Nephron progenitor cell (in vitro differentiated cells): ENCODE measurements at regions not wholly inside any gene's neighbourhood (a gene's known extent, or its start where the extent isn't known, plus 50 kb on each side); places are given as distances from the start of the nearest gene placed in this dataset.
A peak's percentile ranks its signal among the peaks of the same experiment; 100 is the strongest.

ENCODE experiments used
- DNase-seq: peaks from one replicate; pipeline ENCODE4 v3.0.0; 2021
- H3K27ac Mint-ChIP-seq: 2 replicates; pipeline ENCODE4 v1.8.0; 2021; ENCODE audit warnings: mild to moderate bottlenecking, moderate library complexity, mixed read lengths
- H3K27me3 Mint-ChIP-seq: 2 replicates; pipeline ENCODE4 v1.8.0; 2021; ENCODE audit warnings: mild to moderate bottlenecking, low read depth, mixed read lengths; ENCODE audit not compliant: poor library complexity
- H3K36me3 Mint-ChIP-seq: 2 replicates; pipeline ENCODE4 v1.8.0; 2021; ENCODE audit warnings: low read depth, mixed read lengths
- H3K4me1 Mint-ChIP-seq: 2 replicates; pipeline ENCODE4 v1.8.0; 2021; ENCODE audit warnings: mixed read lengths
- H3K4me3 Mint-ChIP-seq: 2 replicates; pipeline ENCODE4 v1.8.0; 2021; ENCODE audit warnings: mild to moderate bottlenecking, moderate library complexity, mixed read lengths
- H3K9me3 Mint-ChIP-seq: 2 replicates; pipeline ENCODE4 v1.8.0; 2021; ENCODE audit warnings: mild to moderate bottlenecking, moderate library complexity, mixed read lengths
- CTCF ChIP-seq: fragments of 200-600 bp; sonication (generic); IDR thresholded peaks from 2 replicates; pipeline ENCODE4 v1.5.0; 2021; ENCODE audit warnings: antibody characterized with exemption

GRCh38 chr6:40205801-40206200 lies 271.5 kb upstream of the MOCS1 start:
- Mint-ChIP-seq H3K27ac (no peak overlapping the region), H3K36me3 (peaks cover 5% of the 10 kb centered on the region), H3K4me3 (no peak overlapping the region), H3K4me1 (peaks cover 3% of the 10 kb centered on the region), H3K9me3 (peaks cover 44% of the 10 kb centered on the region), H3K27me3 (peaks cover 6% of the 10 kb centered on the region)
- DNase-seq, result no peak
- TF ChIP-seq CTCF, result no peak

GRCh38 chr6:40205004-40205403 lies 270.7 kb upstream of the MOCS1 start:
- Mint-ChIP-seq H3K4me3 (no peak overlapping the region), H3K27ac (no peak overlapping the region), H3K9me3 (peaks cover 52% of the 10 kb centered on the region), H3K36me3 (peaks cover 5% of the 10 kb centered on the region), H3K4me1 (no peaks in the 10 kb centered on the region), H3K27me3 (peaks cover 6% of the 10 kb centered on the region)
- DNase-seq, result no peak
- TF ChIP-seq CTCF, result no peak

- TF ChIP-seq CTCF, result no peak
- H3K27ac Mint-ChIP-seq, result no peak overlapping the region
- H3K4me1 Mint-ChIP-seq, result peaks cover 17% of the 10 kb centered on the region
Measured at GRCh38 chr6:40197371-40197770, 263.1 kb upstream of the MOCS1 start.

GRCh38 chr6:40196135-40196518 lies 261.9 kb upstream of the MOCS1 start:
- Mint-ChIP-seq H3K27ac (no peak overlapping the region), H3K27me3 (peaks cover 24% of the 10 kb centered on the region), H3K4me1 (peaks cover 20% of the 10 kb centered on the region), H3K4me3 (no peak overlapping the region), H3K9me3 (peaks cover 21% of the 10 kb centered on the region), H3K36me3 (no peaks in the 10 kb centered on the region)
- no peak for DNase-seq
- no peak for TF ChIP-seq CTCF

More at GRCh38 chr6:40197371-40197770, 263.1 kb upstream of the MOCS1 start:
- Mint-ChIP-seq H3K9me3 (peaks cover 33% of the 10 kb centered on the region), H3K36me3 (no peaks in the 10 kb centered on the region), H3K27me3 (peaks cover 23% of the 10 kb centered on the region), H3K4me3 (no peak overlapping the region)
- DNase-seq, result no peak

GRCh38 chr6:40195428-40196134 lies 261.3 kb upstream of the MOCS1 start:
- no peak for TF ChIP-seq CTCF
- no peak for DNase-seq
- Mint-ChIP-seq H3K36me3 (no peaks in the 10 kb centered on the region), H3K4me1 (peaks cover 20% of the 10 kb centered on the region), H3K27ac (peak overlapping the region; percentile 89), H3K4me3 (no peak overlapping the region), H3K9me3 (peaks cover 15% of the 10 kb centered on the region), H3K27me3 (peaks cover 27% of the 10 kb centered on the region)
